GM21526 (cell line): ENCODE measurements at regions not wholly inside any gene's neighbourhood (a gene's known extent, or its start where the extent isn't known, plus 50 kb on each side); places are given as distances from the start of the nearest gene placed in this dataset.

Experiments
- ATAC-seq: cut with Tn5 transposase; IDR thresholded peaks from one replicate; pipeline ENCODE4 v1.9.1; 2021; ENCODE audit warnings: moderate library complexity; ENCODE audit not compliant: unreplicated experiment, low FRiP score

GRCh38 chr5:125293726-125294125 lies 547.3 kb upstream of the ZNF608 start:
- ATAC-seq, result no peak

DNA sequence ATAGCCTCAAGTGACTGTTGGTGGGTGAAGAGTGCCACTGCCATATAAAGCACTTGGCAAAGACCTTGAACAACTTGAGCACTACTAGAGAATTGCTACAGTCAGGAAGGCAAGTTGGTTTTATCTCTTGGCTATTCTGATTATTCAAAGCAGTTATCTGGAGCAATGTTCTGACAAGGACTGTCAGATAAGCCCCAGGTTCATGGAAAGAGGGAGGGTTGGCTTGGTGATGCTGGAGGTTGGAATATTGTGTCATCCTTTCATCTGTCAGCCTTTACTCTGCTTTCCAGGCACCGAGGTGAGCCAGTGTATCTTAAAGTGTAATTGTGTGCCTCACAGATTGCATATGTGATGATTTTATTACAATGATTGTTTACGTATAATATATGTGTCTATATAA lies 548.4 kb upstream of the ZNF608 start:
- ATAC-seq, result no peak

GRCh38 chr5:125295405-125295872 lies 549.0 kb upstream of the ZNF608 start:
- ATAC-seq, result no peak

GRCh38 chr5:125298258-125298657 lies 551.8 kb upstream of the ZNF608 start:
- ATAC-seq, result no peak

- ATAC-seq, result no peak
Measured at GRCh38 chr5:125298746-125299379, 552.4 kb upstream of the ZNF608 start.

DNA sequence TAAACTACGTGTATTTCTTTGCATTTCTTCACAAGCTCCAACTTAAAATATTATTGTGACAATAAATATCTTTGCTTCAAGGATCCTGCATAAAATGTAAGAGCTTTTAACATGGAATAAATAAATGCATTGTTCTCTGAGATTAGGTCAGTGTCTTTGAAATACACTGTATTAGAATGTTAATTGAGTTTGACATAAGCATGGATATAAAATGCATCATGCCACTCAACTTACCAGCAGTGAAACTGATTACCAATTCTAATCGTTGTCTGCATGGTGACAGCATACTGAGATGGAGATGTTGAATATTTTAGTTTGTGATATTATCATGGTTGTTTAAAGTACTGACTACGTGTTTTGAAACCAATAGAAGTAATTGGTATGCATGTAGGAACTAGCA lies 555.3 kb upstream of the ZNF608 start:
- no peak for ATAC-seq

GRCh38 chr5:125302577-125302976 lies 556.1 kb upstream of the ZNF608 start:
- no peak for ATAC-seq

DNA sequence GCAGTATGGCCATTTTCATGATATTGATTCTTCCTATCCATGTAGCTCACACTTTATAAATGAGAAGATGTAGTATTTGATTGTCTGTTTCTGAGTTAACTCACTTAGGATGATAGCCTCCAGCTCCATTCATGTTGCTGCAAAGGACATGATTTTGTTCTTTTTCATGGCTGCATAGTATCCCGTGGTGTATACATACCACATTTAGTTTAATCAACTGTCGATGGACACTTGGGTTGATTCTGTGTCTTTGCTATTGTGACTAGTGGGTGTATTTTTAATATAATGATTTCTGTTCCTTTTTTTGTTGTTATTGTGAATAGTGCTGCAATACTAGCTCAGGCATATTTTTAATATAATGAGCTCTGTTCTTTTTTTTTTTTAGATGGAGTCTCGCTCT lies 560.3 kb upstream of the ZNF608 start:
- ATAC-seq, result no peak

GRCh38 chr5:125310749-125311148 lies 564.3 kb upstream of the ZNF608 start:
- ATAC-seq, result no peak

DNA sequence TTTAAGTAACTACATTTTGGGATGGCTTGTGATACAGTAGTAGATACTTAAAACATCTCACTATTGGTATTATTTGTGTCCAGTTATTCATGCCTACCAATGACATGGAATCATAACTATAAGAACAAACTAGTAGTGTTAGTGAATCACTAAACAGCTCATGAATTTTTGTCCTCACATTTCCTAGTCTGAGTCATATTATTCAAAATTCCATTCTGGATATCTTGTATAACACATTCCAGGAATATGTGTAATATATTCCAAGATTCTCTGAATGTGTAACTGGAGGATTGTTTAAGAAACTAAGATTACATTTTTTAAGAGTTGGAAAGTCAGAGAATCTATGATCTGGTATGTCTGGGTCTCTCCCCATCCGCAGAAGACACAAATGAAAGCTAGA lies 565.3 kb upstream of the ZNF608 start:
- no peak for ATAC-seq

DNA sequence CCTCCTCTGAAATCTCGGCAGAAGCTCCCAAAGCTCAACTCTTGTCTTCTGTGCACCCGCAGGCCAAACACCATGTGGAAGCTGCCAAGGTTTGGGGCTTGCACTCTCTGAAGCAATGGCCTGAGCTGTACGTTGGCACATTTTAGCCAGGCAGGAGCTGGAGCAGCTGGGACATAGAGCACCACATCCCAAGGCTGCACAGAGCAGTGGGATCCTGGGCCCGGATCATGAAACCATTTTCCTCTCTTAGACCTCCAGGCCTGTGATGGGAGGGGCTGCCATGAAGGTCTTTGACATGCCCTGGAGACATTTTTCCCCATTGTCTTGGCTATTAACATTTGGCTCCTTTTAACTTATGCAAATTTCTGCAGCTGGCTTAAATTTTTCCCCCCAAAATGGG lies 567.1 kb upstream of the ZNF608 start:
- no peak for ATAC-seq

- no peak for ATAC-seq
Measured at GRCh38 chr5:125315306-125315705, 568.9 kb upstream of the ZNF608 start.

GRCh38 chr5:125316391-125316790 lies 570.0 kb upstream of the ZNF608 start:
- no peak for ATAC-seq

GRCh38 chr5:125316915-125317535 lies 570.6 kb upstream of the ZNF608 start:
- no peak for ATAC-seq

- no peak for ATAC-seq
Measured at GRCh38 chr5:125317536-125317995, 571.1 kb upstream of the ZNF608 start.

GRCh38 chr5:125321654-125322053 lies 575.2 kb upstream of the ZNF608 start:
- ATAC-seq, result no peak

DNA sequence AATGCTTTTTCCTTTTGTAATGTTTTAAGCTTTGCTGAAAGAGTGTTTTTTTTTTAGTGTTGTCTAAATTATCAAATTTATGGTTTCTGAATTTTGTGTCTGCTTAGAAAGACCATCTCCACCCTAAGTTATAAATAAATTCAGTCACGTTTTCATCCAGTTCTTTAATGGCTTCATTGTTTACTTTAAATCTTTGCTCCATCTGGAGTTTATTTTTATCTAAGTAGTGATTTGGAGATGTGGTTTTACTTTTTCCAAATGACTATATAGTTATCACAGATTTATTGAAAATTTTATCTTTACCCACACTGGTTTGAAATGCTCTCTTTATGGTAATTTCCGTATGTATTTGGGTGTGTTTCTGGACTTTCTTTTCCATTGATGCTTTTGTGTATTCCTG lies 577.2 kb upstream of the ZNF608 start:
- ATAC-seq, result no peak

DNA sequence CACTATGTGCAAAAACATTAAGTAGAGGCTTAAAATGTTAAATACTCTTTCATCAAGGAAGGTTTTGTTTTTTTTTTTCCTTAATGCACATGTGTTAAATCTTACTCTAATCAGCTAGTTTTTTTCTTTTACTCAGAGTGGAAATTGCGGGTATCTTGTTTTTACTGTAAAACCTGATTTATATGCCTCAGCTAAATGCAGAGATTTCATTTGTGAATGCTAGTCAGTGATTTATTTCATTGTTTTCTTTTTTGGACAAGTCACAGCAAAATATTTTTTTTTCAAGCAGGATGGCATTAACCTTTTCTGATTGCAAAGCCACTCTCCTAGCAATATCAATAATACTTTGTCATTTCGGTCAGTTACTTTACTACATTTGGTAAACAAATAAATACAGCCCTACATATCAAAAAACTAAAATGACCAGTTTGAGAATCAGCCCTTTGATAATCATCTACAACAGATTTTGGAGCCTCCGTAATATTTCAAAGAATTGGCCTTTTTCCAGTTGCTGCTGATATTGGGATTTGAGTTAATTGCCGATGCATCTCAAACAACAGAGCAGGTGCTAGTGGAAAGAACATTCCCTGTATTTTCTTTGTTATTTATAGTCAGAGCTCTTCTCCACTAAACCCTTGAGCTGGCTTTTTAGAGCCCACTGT lies 579.2 kb upstream of the ZNF608 start:
- ATAC-seq, result no peak

DNA sequence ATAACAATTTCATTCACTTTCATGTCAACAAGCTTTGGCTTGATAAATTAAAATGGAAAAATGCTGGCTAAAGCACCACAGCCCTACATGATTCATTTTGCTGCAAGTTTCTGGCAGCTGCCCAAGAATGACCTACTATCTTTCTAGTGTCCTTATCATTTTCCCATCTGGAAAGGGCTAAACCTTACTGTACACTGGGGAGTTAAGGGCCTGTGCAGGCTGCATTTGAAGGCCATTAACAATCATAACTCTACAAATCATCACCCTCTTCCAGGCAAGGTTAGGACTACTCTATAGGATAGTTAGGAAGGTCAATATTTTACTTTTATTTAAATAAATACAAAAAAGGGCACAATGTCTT lies 579.7 kb upstream of the ZNF608 start:
- no peak for ATAC-seq

DNA sequence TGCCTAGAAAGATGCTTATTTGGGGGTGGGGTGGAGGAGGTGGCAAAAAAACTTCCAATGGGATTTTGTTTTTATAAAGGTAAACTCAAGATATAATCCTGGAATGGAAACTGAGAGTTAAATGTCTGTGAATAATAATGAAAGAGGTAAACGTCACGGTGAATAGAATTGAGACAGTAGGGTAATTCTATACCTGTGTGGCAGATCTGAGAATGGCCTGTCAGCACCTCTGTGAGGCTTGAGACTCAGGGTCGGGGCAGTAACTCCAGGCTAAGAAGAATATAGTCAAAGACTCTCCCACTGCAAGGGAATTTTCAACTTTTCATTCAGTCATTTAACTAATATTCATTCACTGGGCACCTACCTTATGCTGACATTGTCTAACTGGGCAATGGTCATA lies 581.2 kb upstream of the ZNF608 start:
- no peak for ATAC-seq

GRCh38 chr5:125331987-125332598 lies 585.7 kb upstream of the ZNF608 start:
- ATAC-seq, result no peak

- no peak for ATAC-seq
Measured at GRCh38 chr5:125333416-125333815, 587.0 kb upstream of the ZNF608 start.
